Stimulated activated CD4-positive, alpha-beta T cell treated with anti-CD3 and anti-CD28 coated beads, Interleukin-2, amount 100 ng/mL, for 24 hours (primary cell): ENCODE measurements at regions not wholly inside any gene's neighbourhood (a gene's known extent, or its start where the extent isn't known, plus 50 kb on each side); places are given as distances from the start of the nearest gene placed in this dataset.

Experiments used
- DNase-seq, 2 donors: peaks; one replicate each; pipeline ENCODE4 v3.0.0-alpha.2; 2020

GRCh38 chr15:94535298-94536048 lies 304.1 kb downstream of the MCTP2 start:
- DNase-seq, result no peak

- DNase-seq, result no peak
Observed at GRCh38 chr15:94536549-94536948, 305.2 kb downstream of the MCTP2 start.

GRCh38 chr15:94538280-94538679 lies 306.9 kb downstream of the MCTP2 start:
- no peak for DNase-seq

- no peak for DNase-seq
Observed at GRCh38 chr15:94542391-94542790, 311.0 kb downstream of the MCTP2 start.

- no peak for DNase-seq
Observed at GRCh38 chr15:94546808-94547207, 315.4 kb downstream of the MCTP2 start.

- no peak for DNase-seq
Observed at GRCh38 chr15:94547711-94548110, 316.4 kb downstream of the MCTP2 start.

- no peak for DNase-seq
Observed at GRCh38 chr15:94555841-94556519, 324.6 kb downstream of the MCTP2 start.

GRCh38 chr15:94561036-94561689 lies 329.8 kb downstream of the MCTP2 start:
- no peak for DNase-seq

GRCh38 chr15:94563456-94563855 lies 332.1 kb downstream of the MCTP2 start:
- DNase-seq, result no peak

GRCh38 chr15:94576889-94577533 lies 345.6 kb downstream of the MCTP2 start:
- peak; percentile 41 to 56 for DNase-seq

- no peak for DNase-seq
Observed at GRCh38 chr15:94579286-94579685, 347.9 kb downstream of the MCTP2 start.

GRCh38 chr15:94580211-94580885 lies 349.0 kb downstream of the MCTP2 start:
- no peak for DNase-seq

- DNase-seq, result peak in 1 of 2 donors; percentile 29
Observed at GRCh38 chr15:94582368-94582767, 351.0 kb downstream of the MCTP2 start.

- peak; percentile 51 to 54 for DNase-seq
Observed at GRCh38 chr15:94584833-94585244, 353.5 kb downstream of the MCTP2 start.

- DNase-seq, result no peak
Observed at GRCh38 chr15:94586099-94586498, 354.7 kb downstream of the MCTP2 start.

GRCh38 chr15:94587113-94587512 lies 355.8 kb downstream of the MCTP2 start:
- DNase-seq, result no peak

GRCh38 chr15:94588993-94589392 lies 357.6 kb downstream of the MCTP2 start:
- no peak for DNase-seq

GRCh38 chr15:94592495-94592894 lies 361.1 kb downstream of the MCTP2 start:
- DNase-seq, result no peak

GRCh38 chr15:94596707-94597106 lies 365.3 kb downstream of the MCTP2 start:
- DNase-seq, result no peak

GRCh38 chr15:94600505-94600904 lies 369.1 kb downstream of the MCTP2 start:
- DNase-seq, result no peak

GRCh38 chr15:94602754-94603470 lies 371.6 kb downstream of the MCTP2 start:
- DNase-seq, result no peak

- no peak for DNase-seq
Observed at GRCh38 chr15:94606286-94606685, 374.9 kb downstream of the MCTP2 start.
